ENCODE measurements at regions not wholly inside any gene's neighbourhood (a gene's known extent, or its start where the extent isn't known, plus 50 kb on each side); places are given as distances from the start of the nearest gene placed in this dataset.

GRCh38 chr2:11024687-11025086 lies 113.0 kb downstream of the KCNF1 start:
- TF ChIP-seq FOS (IDR thresholded peaks at IDR 0.05; ENCODE audit: borderline replicate concordance, insufficient read depth, low read length) (no peak), EZH2 (IDR thresholded peaks at IDR 0.05; ENCODE audit: borderline replicate concordance, low read depth, low read length, severe bottlenecking) (no peak), CTCF (IDR thresholded peaks at IDR 0.05; ENCODE audit: extremely low read depth in 1 of 2, insufficient read depth in 1 of 2, low read depth in 1 of 2, low read length in 2 of 2) (no peak), MYC (IDR thresholded peaks at IDR 0.05; ENCODE audit: low read depth, low read length) (no peak), POLR2AphosphoS5 (IDR thresholded peaks at IDR 0.05; ENCODE audit: insufficient read depth, low read depth, low read length) (no peak)
